A673 (cell line): ENCODE measurements at regions not wholly inside any gene's neighbourhood (a gene's known extent, or its start where the extent isn't known, plus 50 kb on each side); places are given as distances from the start of the nearest gene placed in this dataset.

Experiments used
- BruUV-seq: library from RNA; stranded (reverse); fragments of 400-500 nt; replicated peaks from 2 replicates; lab custom pipeline; 2021; lab: Mats Ljungman, UMichigan
- CTCF ChIA-PET: fragments of 300-600 bp; sonication (Branson Sonifier 250); formaldehyde crosslinking; loops from one replicate; lab custom pipeline; 2022; ENCODE audit warnings: antibody characterized with exemption; lab: Charles Lee
- POLR2A ChIA-PET: fragments of 300-600 bp; sonication (Branson Sonifier 250); formaldehyde crosslinking; loops from one replicate; lab custom pipeline; 2022; ENCODE audit warnings: antibody characterized with exemption; ENCODE audit not compliant: low non-redundant PET; lab: Charles Lee
- DNase-seq: peaks from one replicate; pipeline ENCODE4 v3.0.0-alpha.2; 2015; ENCODE audit warnings: low spot score
- H3K27ac ChIP-seq: fragments of 200-600 bp; sonication (generic); 2 replicates; pipeline ENCODE4 v1.5.1; 2016; ENCODE audit warnings: mixed run types, low read depth, mild to moderate bottlenecking, mixed read lengths, antibody characterized with exemption, low read length; ENCODE audit not compliant: poor library complexity, severe bottlenecking
- H3K27me3 ChIP-seq: fragments of 200-600 bp; sonication (generic); replicated peaks from 2 replicates; pipeline ENCODE4 v1.6.1; 2017; ENCODE audit warnings: mixed run types, low read depth, mild to moderate bottlenecking, mixed read lengths, antibody characterized with exemption, low read length; ENCODE audit not compliant: insufficient read depth, poor library complexity
- H3K36me3 ChIP-seq: fragments of 200-600 bp; sonication (generic); 2 replicates; pipeline ENCODE4 v1.6.1; 2016; ENCODE audit warnings: mixed run types, mild to moderate bottlenecking, mixed read lengths, antibody characterized with exemption, low read length; ENCODE audit not compliant: insufficient read depth, poor library complexity, severe bottlenecking
- H3K4me1 ChIP-seq: fragments of 200-600 bp; sonication (generic); 2 replicates; pipeline ENCODE4 v1.6.1; 2017; ENCODE audit warnings: mixed run types, mild to moderate bottlenecking, mixed read lengths, antibody characterized with exemption, low read length; ENCODE audit not compliant: insufficient read depth, poor library complexity, severe bottlenecking
- H3K4me3 ChIP-seq: fragments of 200-600 bp; sonication (generic); 2 replicates; pipeline ENCODE4 v1.5.1; 2016; ENCODE audit warnings: low read depth, mixed run types, mild to moderate bottlenecking, mixed read lengths, low read length; ENCODE audit not compliant: poor library complexity, severe bottlenecking
- H3K9me3 ChIP-seq: fragments of 200-600 bp; sonication (generic); 2 replicates; pipeline ENCODE4 v1.6.1; 2016; ENCODE audit warnings: mixed run types, low read depth, mild to moderate bottlenecking, mixed read lengths, antibody characterized with exemption, low read length; ENCODE audit not compliant: poor library complexity, severe bottlenecking
- EZH2 ChIP-seq: fragments of 200-600 bp; sonication (generic); IDR thresholded peaks from 2 replicates; pipeline ENCODE4 v1.6.1; 2017; ENCODE audit warnings: borderline replicate concordance, low read depth, mild to moderate bottlenecking, mixed read lengths, antibody characterized with exemption, low read length; ENCODE audit not compliant: poor library complexity, severe bottlenecking
- intact Hi-C: fragments of 100-400 bp; cut with micrococcal nuclease; formaldehyde crosslinking; loops from one replicate; pipeline ENCODE4 v1.10.0; 2022; ENCODE audit not compliant: unreplicated experiment
- TF ChIP-seq, protein P1 (sequence below): fragments of 300-800, 200-600 bp; sonication (generic); conservative IDR thresholded peaks from 2 replicates; pipeline ENCODE4 v1.5.1; 2017; ENCODE audit warnings: low read depth, mild to moderate bottlenecking, antibody characterized with exemption, low read length, moderate library complexity, mixed read lengths

DNA sequence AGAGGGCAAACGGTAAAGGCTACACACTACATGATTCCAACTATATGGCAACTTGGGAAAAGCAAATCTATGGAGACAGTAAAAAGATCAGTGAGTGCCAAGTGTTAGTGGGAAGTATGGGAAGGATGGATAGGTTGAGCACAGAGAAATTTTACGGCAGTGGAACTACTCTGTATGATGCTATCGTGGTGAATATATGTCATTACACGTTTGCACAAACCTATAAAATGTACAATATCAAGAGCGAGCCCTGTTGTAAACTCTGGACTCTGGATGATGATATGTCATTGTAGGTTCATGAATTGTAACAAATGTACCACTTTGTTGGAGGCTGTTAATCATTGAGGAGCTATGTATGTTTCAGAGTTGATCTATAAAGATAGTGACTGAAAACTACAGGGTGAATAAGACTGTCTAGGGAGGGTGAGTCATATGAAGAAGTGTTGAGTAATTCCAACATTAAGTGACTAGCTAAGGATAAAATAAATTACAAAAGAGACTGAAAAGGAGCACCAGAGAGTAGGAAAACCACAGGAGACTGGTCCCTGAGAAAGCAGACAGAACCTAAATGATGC lies 349.2 kb upstream of the LMO3 start:
- intact Hi-C loops, result no loop called here
- CTCF ChIA-PET, result interaction anchor here (1.0 kb wide), 1 partner anchor 15 kb away, joined by 4 read pairs; no protein-coding TSS in a partner anchor

DNA sequence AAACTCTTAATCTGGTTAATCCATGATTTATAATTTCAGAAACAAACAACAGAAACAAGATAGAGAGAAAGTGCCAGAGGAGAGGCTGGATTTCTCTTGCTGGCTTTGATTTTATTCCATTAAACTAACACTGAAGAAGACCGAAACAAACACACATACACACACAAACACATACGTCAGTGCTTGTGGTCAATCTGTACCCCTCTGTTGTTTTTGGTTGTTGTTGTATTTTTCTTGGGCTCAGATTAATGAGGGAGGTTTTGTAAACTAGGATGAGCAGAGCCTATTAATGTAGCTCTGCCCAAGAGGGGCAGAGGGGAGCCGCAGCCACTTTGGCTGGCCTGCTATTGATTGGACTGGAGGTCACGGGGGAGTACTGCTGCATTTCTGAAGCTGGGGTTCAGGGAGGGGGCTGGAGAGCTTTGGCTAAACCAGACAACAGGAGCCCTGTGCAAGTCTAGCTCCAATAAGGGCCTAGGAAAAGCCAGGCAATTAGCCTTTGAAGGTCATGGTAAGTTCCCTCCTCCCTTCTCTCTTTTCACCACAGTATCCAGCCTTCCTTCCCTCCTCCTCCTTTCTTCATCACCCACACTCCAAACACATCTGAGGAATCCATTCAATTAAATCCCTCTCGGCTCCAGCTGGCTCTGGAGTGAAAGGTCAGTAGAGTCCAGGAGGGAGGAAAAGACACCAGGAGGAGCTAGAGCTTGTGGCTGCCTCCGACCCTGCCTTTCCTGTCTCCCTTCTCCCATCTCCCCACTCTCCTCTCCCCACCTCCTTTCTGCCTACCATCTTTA lies 344.1 kb upstream of the LMO3 start:
- CTCF ChIA-PET, result interaction anchor here (0.7 kb wide), 1 partner anchor 352 kb away, joined by 6 read pairs; no protein-coding TSS in a partner anchor
- no peaks in the 10 kb centered on the region for H3K36me3 ChIP-seq
- H3K4me3 ChIP-seq, result no peak overlapping the region
- no peak for DNase-seq
- H3K9me3 ChIP-seq, result no peaks in the 10 kb centered on the region
- no peak for TF ChIP-seq EZH2
- TF ChIP-seq, protein P1, sequence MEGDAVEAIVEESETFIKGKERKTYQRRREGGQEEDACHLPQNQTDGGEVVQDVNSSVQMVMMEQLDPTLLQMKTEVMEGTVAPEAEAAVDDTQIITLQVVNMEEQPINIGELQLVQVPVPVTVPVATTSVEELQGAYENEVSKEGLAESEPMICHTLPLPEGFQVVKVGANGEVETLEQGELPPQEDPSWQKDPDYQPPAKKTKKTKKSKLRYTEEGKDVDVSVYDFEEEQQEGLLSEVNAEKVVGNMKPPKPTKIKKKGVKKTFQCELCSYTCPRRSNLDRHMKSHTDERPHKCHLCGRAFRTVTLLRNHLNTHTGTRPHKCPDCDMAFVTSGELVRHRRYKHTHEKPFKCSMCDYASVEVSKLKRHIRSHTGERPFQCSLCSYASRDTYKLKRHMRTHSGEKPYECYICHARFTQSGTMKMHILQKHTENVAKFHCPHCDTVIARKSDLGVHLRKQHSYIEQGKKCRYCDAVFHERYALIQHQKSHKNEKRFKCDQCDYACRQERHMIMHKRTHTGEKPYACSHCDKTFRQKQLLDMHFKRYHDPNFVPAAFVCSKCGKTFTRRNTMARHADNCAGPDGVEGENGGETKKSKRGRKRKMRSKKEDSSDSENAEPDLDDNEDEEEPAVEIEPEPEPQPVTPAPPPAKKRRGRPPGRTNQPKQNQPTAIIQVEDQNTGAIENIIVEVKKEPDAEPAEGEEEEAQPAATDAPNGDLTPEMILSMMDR, result no peak
- BruUV-seq, result no TSS peak
- no peak overlapping the region for H3K27ac ChIP-seq
- intact Hi-C loops, result loop anchor here (10.0 kb wide), 1 partner anchor 1025 kb away; no protein-coding TSS in a partner anchor
- POLR2A ChIA-PET, result no interaction called here
- H3K4me1 ChIP-seq, result peaks cover 12% of the 10 kb centered on the region
- no peaks in the 10 kb centered on the region for H3K27me3 ChIP-seq

More for the DNA sequence above, 349.2 kb upstream of the LMO3 start:
- no peaks in the 10 kb centered on the region for H3K27me3 ChIP-seq
- BruUV-seq, result no TSS peak
- H3K27ac ChIP-seq, result no peak overlapping the region
- no peaks in the 10 kb centered on the region for H3K4me1 ChIP-seq
- H3K36me3 ChIP-seq, result no peaks in the 10 kb centered on the region
- POLR2A ChIA-PET, result no interaction called here
- H3K9me3 ChIP-seq, result no peaks in the 10 kb centered on the region
- TF ChIP-seq, protein P1, result no peak
- TF ChIP-seq EZH2, result no peak
- DNase-seq, result peak; percentile 72
- H3K4me3 ChIP-seq, result no peak overlapping the region

DNA sequence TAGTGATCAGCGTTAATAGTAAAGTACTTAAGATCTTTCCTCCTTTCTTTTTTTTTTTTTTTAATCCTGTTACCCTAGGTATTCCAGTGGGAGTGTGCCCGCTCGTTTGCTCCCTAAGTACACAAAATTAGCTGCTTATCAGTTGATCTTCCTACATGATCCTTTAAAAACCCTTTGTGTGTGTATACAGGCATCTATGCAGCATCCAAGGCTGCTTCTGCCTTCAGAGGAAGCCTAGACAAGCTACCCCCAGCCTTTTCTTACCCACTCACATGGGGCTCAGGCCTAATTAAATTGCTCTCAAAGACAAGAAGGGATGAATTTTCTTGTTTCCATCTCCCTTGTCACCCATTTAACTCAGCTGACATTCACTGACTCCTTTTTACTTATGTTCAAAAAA lies 343.4 kb upstream of the LMO3 start:
- Histone ChIP-seq H3K27me3 (no peaks in the 10 kb centered on the region), H3K9me3 (no peaks in the 10 kb centered on the region), H3K4me1 (peaks cover 12% of the 10 kb centered on the region), H3K36me3 (no peaks in the 10 kb centered on the region), H3K27ac (no peak overlapping the region), H3K4me3 (no peak overlapping the region)
- CTCF ChIA-PET, result interaction anchor here (0.7 kb wide), 1 partner anchor 352 kb away, joined by 6 read pairs; no protein-coding TSS in a partner anchor
- intact Hi-C loops, result loop anchor here (10.0 kb wide), 1 partner anchor 1025 kb away; no protein-coding TSS in a partner anchor
- TF ChIP-seq, protein P1, result no peak
- no peak for TF ChIP-seq EZH2
- peak; percentile 62 for DNase-seq
- POLR2A ChIA-PET, result no interaction called here
- no TSS peak for BruUV-seq
